ENCODE measurements at regions not wholly inside any gene's neighbourhood (a gene's known extent, or its start where the extent isn't known, plus 50 kb on each side); places are given as distances from the start of the nearest gene placed in this dataset.
A peak's percentile ranks its signal among the peaks of the same experiment; 100 is the strongest.
"Not testable (repeated sequence)": the region's sequence is repeated elsewhere in the genome, so short reads cannot be mapped to it uniquely, and the experiment has no call there.

DNA sequence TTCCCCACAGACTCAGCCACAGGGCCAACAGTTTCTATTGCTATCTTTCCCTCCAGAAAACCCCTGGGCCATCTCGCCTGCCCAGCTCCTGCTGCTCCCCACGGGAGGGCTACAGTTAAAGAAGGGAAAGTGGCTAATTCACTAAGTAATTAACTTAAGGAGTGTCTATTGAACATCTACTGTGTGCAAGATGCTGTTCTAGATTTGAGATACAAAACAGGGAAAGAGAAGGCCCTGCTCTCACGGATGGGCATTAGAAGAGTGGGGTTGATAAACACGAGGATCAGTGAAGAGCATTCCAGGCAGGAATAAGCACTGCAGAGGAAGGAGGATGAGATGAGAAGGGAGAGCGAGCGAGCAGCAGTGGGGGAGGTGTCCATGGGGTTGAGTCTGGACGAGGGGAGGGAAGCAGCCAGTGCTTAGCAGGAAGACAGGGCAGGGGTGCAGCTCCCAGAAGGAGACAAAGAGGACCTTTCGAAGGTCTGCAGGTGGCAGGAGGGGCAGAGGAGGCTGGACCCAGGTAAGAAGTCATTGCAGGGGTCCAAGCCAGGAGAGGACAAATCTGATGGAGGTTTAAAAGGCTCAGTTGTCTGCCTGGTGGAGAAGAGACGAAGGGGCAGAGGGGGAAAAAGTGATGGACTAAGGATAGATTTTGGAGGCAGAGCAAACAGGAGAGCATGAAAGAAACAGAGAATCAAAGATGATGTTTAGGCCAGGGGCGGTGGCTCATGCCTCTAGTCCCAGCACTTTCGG, 64.7 kb downstream of the KLF15 start:
- DNase-seq = no peak

DNA sequence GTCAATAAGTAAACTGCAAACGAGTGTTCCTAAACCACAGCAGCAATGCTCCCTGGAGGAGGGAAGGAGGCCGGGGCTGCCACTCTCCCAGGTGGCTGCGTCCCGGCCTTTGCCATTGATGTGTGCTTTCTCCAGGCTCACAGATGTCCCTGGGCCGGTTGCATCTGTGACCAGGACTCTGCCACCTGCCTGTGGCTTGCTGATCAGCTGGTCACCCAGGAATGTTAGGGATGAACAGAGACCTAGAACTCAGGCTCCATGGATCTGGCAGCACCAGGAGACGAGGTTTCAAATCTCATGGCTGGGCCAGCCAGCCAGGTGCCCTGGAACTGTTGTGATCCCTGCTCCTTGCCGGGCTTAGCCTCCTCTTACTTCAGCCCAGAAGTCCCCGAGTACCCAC, 65.7 kb downstream of the KLF15 start:
- no peak for DNase-seq

DNA sequence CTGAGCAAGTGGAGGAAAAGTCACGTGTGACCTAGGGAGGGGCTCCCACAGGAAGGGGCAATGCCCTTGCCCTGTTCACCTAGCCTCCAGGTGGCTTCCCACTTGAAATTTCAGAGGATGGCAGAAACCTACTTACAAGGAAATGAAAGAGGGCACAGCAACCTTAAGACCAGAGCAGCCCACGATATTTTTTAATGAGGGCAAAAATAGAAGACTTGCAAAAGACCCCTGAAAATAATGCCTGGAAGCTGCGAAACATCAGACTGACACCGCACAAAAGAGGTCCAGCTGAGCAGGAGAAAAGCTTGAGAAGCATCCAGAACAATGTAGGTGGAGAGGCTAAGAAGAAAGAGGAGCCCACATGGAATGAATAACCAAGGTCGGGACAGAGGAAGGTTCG, 66.1 kb downstream of the KLF15 start:
- DNase-seq = no peak

DNA sequence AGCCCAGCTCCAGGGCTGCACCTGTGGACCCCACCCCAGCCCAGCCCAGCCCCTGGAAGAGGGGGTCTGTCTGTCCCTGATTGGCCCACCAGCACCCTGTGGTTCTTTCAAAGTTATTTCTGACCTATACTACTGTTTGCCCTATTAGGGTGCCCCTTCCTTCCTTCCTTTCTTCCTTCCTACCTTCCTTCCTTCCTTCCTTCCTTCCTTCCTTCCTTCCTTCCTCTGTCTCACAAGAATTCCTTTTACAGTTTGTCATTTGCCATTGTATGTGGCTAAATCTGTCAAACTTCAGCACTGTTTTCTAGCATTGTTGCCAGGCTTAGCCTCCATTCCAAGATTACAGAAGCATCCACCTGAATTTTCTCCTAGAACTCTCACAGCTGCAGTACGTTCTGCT, 66.9 kb downstream of the KLF15 start:
- no peak for DNase-seq

DNA sequence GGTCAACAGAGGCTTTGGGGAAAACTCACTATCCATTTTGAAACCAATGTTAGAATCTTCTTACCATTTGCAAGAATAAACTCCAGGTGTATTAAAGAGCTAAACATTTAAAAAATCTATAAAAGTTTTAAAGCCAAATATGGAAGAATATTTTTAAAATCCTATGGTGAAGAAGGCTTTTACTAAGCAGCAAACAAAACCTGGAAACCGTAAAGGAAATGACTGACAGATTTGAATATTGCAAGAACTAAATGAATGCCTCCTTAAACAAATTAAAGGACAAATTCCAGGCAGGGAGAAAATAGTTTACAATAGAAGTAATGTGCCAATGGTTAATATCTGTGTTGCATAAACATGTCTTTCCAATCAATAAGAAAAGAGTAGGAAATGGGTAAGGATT, 68.1 kb downstream of the KLF15 start:
- no peak for DNase-seq

DNA sequence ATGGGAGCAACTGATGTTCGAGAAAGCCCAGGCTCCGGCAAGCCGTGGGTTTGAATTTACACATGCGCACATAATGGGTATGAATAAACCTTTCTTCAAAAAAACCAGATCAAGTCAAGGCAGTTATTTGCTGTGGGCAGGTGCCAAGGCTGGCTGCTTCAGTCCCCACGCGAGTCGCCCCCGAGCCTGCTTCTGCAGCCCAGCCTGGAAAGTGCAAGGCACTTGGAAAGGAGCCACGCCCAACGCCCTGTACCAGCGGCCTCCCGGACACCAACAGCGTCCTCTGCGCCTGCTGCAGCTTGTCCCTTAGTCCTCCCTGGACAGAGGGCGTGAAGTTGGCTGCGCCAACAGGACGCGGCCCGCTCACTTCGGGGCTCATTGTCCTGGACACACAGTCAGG, 68.9 kb downstream of the KLF15 start:
- peak; percentile 18 for DNase-seq

DNA sequence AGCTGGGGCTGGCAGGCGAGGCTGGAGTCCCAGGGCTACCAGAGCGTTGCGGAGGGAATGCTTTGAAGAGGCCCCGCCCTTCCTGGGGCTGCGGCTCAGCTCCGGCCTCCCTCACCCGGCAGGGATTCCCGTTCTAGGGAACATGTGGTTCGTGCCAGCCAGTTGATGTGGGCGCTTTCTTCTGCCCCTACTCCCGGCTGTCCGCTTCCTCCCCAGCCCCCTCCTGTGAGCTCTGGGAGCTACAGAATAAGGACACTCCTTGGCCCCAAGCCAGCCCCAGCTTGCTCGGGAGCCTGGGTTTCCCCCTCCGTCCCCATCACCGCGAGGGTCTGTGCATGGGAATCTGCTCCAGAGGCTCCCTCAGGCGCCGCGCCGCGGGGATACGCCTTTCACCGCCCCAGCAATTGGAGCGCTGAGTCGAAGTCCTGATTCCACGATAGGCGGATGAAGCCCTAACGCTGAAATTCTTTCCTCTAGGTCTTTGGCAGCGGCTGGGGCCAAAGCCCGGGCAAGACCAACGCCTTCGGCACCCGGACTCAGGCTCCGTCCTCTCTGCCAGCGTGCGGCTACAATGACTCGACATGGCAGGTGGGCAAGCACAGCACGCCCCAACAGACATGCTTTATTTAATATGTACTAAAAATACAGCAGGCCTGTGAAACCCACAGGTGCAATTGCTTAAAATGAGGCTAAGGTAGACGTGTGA, 69.5 kb downstream of the KLF15 start:
- peak; percentile 19 for DNase-seq

DNA sequence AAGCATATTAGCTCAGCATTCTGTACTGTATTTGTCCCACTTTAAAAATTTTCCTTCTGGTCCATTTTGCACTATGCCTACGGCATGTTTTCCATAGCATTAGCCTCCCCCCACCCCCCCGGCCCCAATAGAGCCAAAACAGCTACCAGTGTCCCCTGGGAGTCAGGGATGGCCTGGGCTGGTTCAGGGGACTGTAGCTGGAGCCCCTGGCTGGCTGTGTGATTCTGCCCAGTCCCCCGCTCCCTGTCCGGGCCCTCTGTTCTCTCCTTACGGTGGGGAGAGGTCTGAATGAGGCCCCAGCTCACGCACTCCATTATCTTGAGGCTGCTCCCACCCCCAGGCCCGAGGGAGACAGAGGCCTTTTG, 70.1 kb downstream of the KLF15 start:
- no peak for DNase-seq

DNA sequence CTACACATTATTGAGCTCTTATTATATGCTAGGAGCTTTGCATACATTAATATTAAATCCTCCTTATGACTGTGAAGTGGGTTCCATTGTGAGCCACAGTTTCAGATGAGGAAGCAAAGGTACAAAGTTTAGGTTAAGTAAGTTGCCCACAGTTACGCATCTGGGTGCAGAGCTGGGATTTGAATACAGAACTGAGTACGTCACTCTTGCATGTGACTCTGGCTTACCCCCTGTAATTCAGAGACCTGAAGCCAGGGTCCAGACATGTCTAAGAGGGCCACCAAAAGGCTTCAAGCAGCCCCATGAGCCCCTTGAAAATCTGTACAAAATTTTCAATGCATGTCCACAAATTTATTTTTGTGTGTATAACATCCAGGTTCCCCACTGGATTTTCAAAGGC, 71.8 kb downstream of the KLF15 start:
- DNase-seq = no peak

DNA sequence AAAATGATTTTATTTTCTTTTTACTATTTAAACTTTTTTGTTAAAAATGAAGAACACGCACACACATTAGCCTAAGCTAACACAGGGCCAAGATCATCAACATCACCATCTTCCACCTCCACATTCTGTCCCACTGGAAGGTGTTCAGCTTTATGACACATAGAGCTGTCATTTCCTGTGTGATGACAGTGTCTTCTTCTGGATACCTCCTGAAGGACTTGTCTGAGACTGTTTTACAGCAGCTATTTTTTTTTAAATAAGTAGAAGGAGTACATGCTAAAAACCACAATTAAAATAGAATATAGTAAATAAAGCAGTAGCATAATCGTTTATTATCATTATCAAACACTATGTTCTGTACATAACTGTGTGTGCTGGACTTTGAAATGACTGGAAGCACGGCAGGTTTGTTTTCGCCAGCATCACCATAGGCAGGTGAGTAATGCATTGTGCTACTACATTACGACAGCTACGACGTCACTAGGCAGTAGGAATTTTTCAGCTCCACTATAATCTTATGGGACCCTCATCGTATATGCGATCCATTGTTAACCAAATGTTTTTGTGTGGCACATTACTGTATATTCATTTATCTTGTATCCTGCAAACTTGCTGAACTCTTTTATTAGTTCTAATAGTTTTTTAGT, 72.8 kb downstream of the KLF15 start:
- DNase-seq = peak; percentile 15

DNA sequence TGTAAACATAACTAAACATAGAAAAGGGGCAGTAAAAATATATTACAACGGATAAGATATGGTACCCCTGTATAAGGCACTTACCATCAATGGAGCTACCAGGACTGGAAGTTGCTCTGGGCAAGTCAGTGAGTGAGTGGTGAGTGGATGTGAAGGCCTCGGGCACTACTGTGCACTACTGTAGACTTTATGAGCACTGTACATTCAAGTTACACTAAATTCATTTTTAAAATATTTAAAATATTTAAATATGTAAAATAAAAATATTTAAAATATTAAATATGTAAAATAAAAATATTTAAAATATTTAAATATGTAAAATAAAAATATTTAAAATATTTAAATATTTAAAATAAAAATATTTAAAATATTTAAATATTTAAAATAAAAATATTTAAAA, 73.6 kb downstream of the KLF15 start:
- not testable (repeated sequence) for DNase-seq

DNA sequence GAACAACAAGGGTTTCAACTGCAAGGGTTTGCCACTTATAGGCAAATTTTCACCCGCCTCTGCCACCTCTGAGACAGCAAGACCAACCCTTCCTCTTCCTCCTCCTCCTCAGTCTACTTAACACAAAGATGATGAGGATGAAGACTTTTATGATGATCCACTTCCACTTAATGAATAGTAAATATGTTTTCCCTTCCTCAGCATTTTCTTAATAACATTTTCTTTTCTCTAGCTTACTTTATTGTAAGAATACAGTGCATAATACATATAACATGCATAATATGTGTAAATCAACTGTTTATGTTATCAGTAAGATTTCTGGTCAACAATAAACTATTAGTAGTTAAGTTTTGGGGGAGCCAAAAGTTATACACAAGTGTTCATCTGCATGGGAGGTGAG, 77.4 kb downstream of the KLF15 start:
- no peak for DNase-seq

DNA sequence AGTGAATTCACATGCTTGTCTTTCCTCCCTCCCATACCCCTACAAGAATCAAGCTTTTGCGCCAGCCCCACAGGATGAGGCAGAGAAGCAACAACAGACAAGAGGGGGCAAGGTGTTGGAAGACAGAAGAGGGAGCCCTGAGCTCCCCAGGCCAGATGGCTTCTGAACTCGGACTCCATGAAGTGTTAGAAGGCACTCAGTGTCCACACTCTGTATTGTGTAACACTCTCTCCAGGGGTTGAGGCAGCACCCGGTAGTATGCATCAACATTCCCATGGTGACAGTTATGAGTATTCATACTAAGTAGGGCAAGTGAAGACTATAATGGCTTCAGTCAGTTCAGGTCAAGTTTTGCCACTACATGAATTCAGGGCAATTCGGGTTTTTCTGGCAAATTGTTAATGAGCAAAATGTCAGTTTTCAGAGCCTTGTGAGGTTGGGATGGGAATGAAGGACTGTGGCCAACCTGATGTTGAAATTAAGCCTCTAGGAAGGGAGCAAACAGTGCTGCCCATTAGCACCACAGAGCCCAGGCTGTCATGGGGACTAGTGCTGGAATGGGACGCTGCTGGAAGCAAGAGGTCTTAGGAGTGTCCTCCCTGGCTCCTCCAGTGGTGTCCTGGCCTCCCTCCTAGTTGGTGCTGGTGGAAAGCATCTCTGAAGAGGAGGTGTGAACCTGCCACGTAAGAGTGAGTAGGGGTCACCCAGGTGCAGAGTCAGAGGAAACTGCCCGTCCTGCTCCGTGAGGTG, 79.4 kb downstream of the KLF15 start:
- peak; percentile 13 for DNase-seq

DNA sequence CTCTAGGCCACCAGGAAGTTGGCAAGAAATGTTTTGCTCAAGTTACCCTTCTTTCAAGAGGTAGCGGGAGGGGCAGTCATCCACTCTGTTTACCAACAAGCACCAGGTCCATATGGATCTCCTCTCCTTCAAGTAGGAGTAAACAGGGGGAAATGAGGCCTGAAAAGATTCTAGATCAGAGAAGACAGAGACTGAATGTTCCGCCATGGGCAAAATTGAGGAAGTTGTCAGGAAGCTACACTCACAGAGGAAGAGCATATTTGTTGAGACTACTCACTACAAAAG, 81.6 kb downstream of the KLF15 start:
- no peak for DNase-seq

DNA sequence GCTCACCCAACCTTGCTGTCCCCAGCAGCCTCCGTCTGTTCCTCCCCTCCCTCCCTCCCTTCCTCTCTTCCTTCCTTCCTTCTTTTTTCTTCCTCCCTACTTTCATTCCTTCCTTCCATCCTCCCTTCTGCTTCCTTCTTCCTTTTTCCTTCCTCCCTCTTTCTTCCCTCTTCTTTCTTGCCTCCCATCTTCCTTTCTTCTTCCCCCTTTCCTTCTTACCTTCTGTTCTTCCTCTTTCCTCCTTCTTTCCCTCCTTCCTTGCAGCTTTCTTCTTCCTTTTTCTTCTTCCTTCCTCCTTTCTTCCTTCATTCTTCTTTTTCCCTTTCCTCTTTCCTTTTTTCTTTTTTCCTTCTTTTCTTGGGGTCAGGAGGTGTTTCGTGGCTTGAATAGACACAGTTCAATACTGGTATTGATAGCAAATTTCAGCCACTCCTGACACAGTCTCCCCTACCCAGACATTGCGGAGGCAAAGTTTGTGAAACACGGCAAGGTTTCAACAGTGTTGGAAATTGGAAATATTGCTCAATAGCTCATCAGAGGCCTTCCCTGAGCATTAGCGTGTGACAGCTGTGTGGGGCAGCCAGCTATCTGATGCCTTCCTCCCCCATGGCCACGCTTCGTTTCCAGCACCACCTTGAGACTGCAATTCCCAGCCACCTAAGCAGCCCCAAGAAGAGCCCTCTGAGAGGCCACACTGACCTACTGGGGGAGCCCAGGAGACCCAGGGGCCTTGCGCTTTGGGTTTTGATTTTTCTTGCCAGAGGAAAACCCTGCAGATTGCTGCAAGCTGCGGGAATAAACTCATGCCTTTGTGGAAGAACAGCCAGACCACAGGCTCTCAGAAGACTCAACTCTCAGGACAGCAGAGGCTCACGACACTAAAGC, 82.2 kb downstream of the KLF15 start:
- DNase-seq = no peak

DNA sequence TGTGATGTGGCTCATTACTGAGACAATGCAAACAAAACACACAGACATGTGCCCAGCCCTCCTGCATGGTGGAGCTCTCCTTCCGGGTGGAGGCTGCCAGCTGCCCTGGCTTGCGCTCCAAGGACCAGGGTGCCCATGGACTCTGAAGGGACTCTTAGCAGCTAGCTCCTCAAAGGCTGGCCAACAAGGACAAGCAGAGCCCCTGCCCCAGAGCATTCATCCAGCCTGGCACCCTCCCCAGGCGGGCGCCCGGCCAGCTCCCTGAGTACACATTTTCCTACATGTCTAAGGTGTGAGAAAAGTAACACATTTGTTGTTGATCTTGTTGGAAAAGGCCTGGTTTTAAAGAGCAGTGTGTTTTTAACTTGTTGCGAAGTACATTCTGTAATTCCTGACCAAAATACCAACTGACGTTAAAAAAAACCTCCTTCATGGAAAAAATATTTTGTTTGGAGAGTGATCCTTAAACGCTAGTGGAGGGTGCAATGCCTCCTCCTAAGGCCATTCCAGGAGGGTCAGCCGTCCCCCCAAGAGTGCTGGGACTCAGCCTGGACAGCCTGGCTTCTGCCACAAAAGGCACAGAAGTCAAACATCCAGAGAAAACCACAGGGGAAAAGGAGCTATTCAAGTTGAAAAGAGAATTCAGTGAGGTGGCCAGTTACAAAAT, 86.9 kb downstream of the KLF15 start:
- DNase-seq = peak; percentile 16

DNA sequence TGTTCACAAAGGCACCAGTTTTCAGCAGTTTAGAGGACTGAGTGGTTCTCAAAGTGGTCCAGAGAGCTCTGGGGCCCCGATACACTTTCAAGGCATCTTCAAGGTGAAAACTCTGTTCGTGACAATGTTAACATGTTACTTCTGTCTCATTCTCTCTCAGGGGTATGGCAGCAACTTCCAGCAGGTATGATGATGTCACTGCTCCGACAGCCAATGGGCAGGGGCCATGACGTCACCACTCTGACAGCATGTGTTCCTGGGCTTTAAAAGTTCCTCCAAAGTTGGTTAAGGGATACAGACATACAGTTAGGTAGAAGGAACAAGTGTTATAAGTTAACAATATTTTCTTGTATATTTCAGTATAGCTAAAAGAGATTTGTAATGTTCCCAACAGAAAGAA, 87.9 kb downstream of the KLF15 start:
- peak; percentile 9 for DNase-seq

DNA sequence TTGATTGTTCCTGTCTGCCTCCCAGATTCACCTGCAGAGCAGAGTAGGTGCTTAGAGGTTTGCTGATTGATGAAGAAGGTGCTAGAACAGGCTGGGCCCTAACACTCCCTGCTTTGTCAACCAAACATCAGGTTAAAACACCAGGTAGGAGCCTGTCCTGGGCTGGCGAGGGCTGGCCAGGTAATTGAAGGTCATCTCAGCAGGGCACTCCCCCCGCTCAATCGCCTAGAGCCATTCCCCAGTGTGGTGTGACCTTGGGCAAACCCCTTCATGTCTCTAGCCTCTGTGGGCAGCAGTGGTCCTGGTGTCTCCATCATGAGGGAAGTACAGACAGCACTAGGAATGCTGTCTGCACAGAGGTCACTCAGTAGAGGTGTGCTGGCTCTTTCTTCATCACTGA, 88.3 kb downstream of the KLF15 start:
- peak; percentile 14 for DNase-seq

DNA sequence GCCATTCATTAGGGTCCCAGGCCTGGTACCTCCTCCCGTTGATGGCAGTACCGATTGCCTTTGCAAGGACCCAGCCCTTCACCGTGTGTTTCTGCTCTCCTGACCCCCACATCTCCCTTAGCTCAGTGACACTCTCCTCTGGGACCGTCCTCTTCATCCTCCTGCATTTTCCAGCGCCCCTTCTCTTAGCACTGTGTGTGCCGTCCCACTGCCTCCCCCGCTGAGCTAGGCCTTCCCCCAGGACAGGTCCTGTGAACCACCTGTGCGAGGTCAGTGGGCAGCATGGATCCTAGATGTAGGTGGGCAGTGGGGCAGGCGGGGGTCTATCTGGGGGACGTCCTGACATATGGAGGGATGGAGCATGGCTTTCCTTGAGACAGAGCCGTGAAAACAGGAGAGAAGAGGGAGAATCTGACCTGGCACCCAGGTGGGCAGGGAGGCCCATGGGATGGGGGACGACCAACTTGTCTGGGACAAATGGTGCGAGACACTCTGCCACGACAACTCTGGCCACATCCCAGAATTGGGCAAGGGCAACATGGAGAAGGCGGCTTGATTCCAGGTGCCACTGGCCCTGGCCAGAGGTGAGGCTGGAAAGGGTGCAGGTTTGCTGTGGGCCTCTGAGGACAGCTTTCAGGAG, 87.7 kb upstream of the ALDH1L1 start:
- peak; percentile 9 for DNase-seq

DNA sequence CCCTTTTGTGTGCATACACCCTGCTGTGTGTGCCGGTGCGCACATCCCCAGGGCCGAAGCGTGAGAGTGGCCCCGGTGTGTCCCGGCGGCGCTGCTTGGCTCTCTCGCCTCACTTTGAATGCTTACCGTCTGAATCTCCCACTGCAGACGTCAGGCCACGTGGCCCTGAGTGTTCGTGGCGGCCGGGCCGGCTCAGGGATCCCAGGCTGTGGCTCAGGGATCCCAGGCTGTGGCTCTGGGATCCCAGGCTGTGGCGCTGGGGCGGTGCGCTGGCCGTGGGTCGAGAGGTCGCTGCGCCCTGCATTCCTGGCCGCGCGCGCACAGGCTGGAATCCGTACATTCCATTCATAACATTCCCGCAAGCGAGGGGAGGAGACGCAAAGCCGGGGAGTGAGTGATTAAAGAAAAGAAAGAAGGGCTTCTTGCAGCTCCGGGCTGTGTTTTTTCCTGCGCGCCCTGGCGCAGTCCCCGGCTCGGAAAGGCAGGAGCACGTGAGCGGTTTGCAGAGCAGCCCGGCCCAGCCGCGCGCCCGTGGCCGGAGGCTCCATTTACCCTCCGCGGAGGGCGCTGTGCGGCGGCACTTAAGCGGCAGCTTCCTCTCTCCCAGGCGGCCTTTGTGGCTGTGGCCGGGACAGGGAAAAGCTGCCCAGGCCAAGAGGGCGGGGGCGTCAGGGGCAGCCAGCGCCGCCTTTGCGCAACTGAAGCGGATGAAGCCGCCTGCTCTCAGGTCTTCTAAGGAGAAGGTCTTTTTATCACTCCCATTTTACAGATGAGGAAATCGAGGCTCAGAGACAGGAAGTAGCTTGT, 87.0 kb upstream of the ALDH1L1 start:
- DNase-seq = peak; percentile 18

DNA sequence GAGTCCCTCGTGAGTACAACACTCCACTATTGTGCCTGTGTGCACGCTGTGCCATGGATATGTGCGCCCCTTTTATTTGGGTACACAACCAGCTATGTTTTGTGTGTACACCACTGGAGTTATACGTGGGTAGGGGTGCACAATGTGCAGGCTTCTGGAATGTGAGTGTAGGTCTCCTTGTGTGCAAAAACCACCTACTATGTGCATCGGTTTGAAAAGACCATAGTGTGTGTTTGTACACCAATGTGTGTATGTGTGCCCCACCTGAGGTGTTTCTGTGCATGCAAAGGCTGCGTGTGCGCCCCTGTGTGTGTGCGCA, 86.4 kb upstream of the ALDH1L1 start:
- DNase-seq = no peak
